ENCODE measurements at regions not wholly inside any gene's neighbourhood (a gene's known extent, or its start where the extent isn't known, plus 50 kb on each side); places are given as distances from the start of the nearest gene placed in this dataset.

DNA sequence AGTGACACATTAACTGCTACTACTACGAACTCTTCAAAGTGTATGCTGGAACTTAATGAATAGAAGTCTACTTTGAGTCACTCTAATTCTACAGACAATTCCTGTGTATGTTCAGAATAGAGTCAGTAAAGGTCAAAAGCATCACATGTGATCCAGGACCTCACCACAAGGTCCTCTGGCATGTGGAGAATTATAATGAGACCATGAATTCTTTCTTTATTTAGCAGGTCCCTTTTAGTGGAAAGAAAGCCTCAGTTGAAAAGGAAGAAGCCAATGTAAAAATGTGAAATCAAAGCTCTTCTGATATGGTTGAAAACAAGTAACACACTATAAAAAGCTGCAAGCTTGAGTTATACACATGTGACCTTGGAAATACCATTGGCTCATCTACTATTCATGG lies 1612.1 kb upstream of the GOT2 start:
- no peaks in the 10 kb centered on the region for H3K27me3 ChIP-seq
- H3K4me3 ChIP-seq, result no peak overlapping the region
- no peaks in the 10 kb centered on the region for H3K4me1 ChIP-seq (ENCODE audit: low read depth)
- no peak overlapping the region for H3K27ac ChIP-seq
- TF ChIP-seq, protein P1, sequence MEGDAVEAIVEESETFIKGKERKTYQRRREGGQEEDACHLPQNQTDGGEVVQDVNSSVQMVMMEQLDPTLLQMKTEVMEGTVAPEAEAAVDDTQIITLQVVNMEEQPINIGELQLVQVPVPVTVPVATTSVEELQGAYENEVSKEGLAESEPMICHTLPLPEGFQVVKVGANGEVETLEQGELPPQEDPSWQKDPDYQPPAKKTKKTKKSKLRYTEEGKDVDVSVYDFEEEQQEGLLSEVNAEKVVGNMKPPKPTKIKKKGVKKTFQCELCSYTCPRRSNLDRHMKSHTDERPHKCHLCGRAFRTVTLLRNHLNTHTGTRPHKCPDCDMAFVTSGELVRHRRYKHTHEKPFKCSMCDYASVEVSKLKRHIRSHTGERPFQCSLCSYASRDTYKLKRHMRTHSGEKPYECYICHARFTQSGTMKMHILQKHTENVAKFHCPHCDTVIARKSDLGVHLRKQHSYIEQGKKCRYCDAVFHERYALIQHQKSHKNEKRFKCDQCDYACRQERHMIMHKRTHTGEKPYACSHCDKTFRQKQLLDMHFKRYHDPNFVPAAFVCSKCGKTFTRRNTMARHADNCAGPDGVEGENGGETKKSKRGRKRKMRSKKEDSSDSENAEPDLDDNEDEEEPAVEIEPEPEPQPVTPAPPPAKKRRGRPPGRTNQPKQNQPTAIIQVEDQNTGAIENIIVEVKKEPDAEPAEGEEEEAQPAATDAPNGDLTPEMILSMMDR (IDR thresholded peaks at IDR 0.05; ENCODE audit: low read depth, low read length), result no peak
- DNase-seq (ENCODE audit: low read depth in 1 of 2, low spot score in 1 of 2), result no peak
- H3K9me3 ChIP-seq (ENCODE audit: low read depth), result no peaks in the 10 kb centered on the region
- no peaks in the 10 kb centered on the region for H3K36me3 ChIP-seq

DNA sequence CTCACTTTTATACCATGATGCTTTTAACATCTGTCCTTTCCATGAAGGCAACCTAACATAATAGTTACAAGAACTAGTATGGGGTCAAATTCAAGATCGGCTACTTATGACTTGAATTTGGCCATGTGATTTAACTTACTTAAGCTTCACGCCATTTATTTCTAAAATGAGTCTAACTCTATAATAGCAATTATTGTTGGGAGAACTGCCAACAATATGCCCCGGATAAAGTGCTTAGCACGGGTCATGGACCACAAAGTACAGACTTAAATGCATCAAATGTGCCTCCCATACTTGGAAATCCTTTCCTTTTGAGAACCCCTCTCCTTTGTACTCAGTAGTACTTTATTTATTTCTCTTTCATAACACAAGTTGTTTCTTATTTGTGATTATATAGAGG lies 1603.6 kb upstream of the GOT2 start:
- H3K4me1 ChIP-seq (ENCODE audit: low read depth), result no peaks in the 10 kb centered on the region

DNA sequence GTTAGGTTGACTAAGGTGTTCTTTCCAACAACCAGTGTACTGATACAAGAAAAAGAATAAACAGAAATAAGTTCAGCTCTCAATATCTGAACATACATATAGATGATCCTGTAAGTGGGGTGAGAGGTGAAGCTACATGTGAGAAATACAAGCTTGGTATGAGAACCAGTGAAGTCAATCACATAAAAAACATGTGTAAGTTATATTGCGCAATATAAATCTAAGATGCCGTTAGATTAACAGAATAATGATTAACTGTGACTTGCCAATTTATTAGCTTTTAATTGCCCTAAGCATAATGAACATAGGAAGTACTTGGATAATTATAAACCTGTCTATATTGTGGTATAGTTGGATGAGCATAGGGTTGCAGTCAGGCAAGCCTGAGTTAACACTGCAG lies 1597.1 kb upstream of the GOT2 start:
- TF ChIP-seq, protein P1 (IDR thresholded peaks at IDR 0.05; ENCODE audit: low read depth, low read length), result no peak
- no peak for DNase-seq (ENCODE audit: low read depth in 1 of 2, low spot score in 1 of 2)

More for the DNA sequence above, 1603.6 kb upstream of the GOT2 start:
- no peaks in the 10 kb centered on the region for H3K36me3 ChIP-seq
- no peaks in the 10 kb centered on the region for H3K9me3 ChIP-seq (ENCODE audit: low read depth)
- no peak overlapping the region for H3K27ac ChIP-seq
- no peak overlapping the region for H3K4me3 ChIP-seq
- TF ChIP-seq, protein P1 (IDR thresholded peaks at IDR 0.05; ENCODE audit: low read depth, low read length), result no peak
- no peak for DNase-seq (ENCODE audit: low read depth in 1 of 2, low spot score in 1 of 2)
- H3K27me3 ChIP-seq, result no peaks in the 10 kb centered on the region

DNA sequence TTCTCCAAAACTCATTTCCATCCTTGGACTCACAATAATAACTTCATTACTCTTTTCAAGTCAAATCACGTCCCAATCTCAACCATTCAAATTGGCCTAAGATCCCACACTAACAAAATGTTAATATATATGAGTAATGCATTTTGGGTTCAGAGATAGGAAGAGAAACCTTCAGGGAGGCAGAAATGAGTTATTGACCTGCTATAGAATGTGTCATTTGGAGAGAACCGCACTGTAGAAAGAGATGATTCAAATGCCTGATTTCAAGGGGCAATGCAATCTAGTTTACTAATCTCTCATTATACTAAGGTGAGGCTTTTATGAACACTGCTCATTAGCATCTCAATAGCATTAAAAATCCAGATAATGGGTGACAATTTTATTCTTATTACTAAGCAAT lies 1595.0 kb upstream of the GOT2 start:
- Histone ChIP-seq H3K4me1 (ENCODE audit: low read depth) (no peaks in the 10 kb centered on the region), H3K9me3 (ENCODE audit: low read depth) (no peaks in the 10 kb centered on the region), H3K27ac (no peak overlapping the region), H3K4me3 (no peak overlapping the region), H3K36me3 (no peaks in the 10 kb centered on the region), H3K27me3 (no peaks in the 10 kb centered on the region)
- TF ChIP-seq, protein P1 (IDR thresholded peaks at IDR 0.05; ENCODE audit: low read depth, low read length), result no peak
- no peak for DNase-seq (ENCODE audit: low read depth in 1 of 2, low spot score in 1 of 2)

More for the DNA sequence above, 1597.1 kb upstream of the GOT2 start:
- no peak overlapping the region for H3K27ac ChIP-seq
- no peak overlapping the region for H3K4me3 ChIP-seq
- H3K4me1 ChIP-seq (ENCODE audit: low read depth), result no peaks in the 10 kb centered on the region
- H3K9me3 ChIP-seq (ENCODE audit: low read depth), result no peaks in the 10 kb centered on the region
- no peaks in the 10 kb centered on the region for H3K36me3 ChIP-seq
- H3K27me3 ChIP-seq, result no peaks in the 10 kb centered on the region

DNA sequence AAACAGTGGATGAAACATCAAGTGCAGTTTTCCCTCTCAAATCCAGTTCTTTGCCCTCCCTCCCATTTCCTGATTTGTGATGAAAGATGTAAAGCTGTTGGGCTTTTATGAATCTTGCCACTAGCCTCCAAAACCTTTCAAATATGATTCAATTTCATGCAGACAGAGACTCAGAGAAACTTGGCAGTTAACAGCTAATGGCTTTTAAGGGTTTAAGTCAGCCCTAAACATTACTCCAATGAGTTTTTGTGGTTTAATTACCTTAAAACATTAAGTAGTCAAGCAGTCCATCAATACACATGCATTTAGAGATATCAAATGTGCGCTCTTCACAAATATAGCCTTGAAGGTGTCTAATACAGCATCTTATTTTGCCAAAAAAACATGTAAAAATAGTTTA lies 1594.0 kb upstream of the GOT2 start:
- Histone ChIP-seq H3K4me1 (ENCODE audit: low read depth) (no peaks in the 10 kb centered on the region), H3K4me3 (no peak overlapping the region), H3K9me3 (ENCODE audit: low read depth) (no peaks in the 10 kb centered on the region), H3K27me3 (no peaks in the 10 kb centered on the region), H3K27ac (no peak overlapping the region), H3K36me3 (no peaks in the 10 kb centered on the region)
- no peak for DNase-seq (ENCODE audit: low read depth in 1 of 2, low spot score in 1 of 2)
- TF ChIP-seq, protein P1 (IDR thresholded peaks at IDR 0.05; ENCODE audit: low read depth, low read length), result no peak

DNA sequence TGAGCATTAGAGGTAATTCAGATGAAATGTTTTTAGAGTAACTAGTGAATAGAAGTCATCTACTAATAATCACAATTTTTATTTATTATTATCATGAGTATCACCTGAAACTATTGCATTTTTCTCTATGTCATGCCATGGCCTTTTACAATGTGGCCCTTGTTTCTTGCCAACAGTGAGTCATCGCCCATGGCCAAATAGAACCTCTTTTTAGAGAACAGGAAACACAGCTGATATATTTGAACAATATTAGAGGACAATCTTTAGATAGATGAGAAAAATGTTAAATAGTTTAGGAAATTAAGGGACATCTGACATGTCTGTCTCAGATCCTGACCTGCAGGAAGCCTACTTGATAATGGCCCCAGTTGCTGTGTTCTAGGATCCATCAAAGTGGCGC lies 1584.4 kb upstream of the GOT2 start:
- Histone ChIP-seq H3K27me3 (no peaks in the 10 kb centered on the region), H3K27ac (no peak overlapping the region), H3K9me3 (ENCODE audit: low read depth) (no peaks in the 10 kb centered on the region), H3K36me3 (no peaks in the 10 kb centered on the region), H3K4me1 (ENCODE audit: low read depth) (peaks cover 21% of the 10 kb centered on the region), H3K4me3 (no peak overlapping the region)
- TF ChIP-seq, protein P1 (IDR thresholded peaks at IDR 0.05; ENCODE audit: low read depth, low read length), result no peak
- DNase-seq (ENCODE audit: low read depth in 1 of 2, low spot score in 1 of 2), result no peak

All from cardiac muscle cell (in vitro differentiated cells and primary cell).